Upper lobe of left lung (tissue), 6 donors: ENCODE measurements at regions not wholly inside any gene's neighbourhood (a gene's known extent, or its start where the extent isn't known, plus 50 kb on each side); places are given as distances from the start of the nearest gene placed in this dataset.
A peak's percentile ranks its signal among the peaks of the same experiment; 100 is the strongest.

ENCODE experiments used
- ATAC-seq, 2 donors: fragments of 200-7000 bp; cut with Tn5 transposase; one replicate each; pipeline ENCODE4 v1.9.1; 2022; ENCODE audit warnings: mild to moderate bottlenecking in 2 of 2, moderate library complexity in 2 of 2; ENCODE audit not compliant: low FRiP score in 2 of 2
- DNase-seq, 2 donors: peaks; one replicate each; pipeline ENCODE4 v3.0.0-alpha.2; 2019 to 2020
- H3K27ac ChIP-seq, 4 donors: fragments of 200-600 bp; sonication (generic); one replicate each; pipeline ENCODE4 v1.5.1; 2016 to 2019
- H3K27me3 ChIP-seq, 4 donors: fragments of 200-600 bp; sonication (generic); one replicate each; pipeline ENCODE4 v1.5.1; 2017 to 2019
- H3K36me3 ChIP-seq, 4 donors: fragments of 200-600 bp; sonication (generic); one replicate each; pipeline ENCODE4 v1.5.1; 2016 to 2019
- H3K4me1 ChIP-seq, 4 donors: fragments of 200-600 bp; sonication (generic); one replicate each; pipeline ENCODE4 v1.5.1; 2018 to 2019
- H3K4me3 ChIP-seq, 4 donors: fragments of 200-600 bp; sonication (generic); one replicate each; pipeline ENCODE4 v1.5.1; 2017 to 2019; ENCODE audit warnings: mild to moderate bottlenecking in 2 of 4, moderate library complexity in 1 of 4
- H3K9me3 ChIP-seq, 4 donors: fragments of 200-600 bp; sonication (generic); one replicate each; pipeline ENCODE4 v1.5.1; 2018 to 2019
- EP300 ChIP-seq, 4 donors: sonication (generic); formaldehyde crosslinking; IDR thresholded peaks; one replicate each; pipeline ENCODE4 v1.5.1; 2017; ENCODE audit warnings: antibody characterized with exemption in 4 of 4, control low read depth in 2 of 4
- POLR2A ChIP-seq, 4 donors: fragments of 450-650 bp; IDR thresholded peaks; one replicate each; pipeline ENCODE4 v1.5.1; 2016 to 2017; ENCODE audit warnings: antibody characterized with exemption in 4 of 4, mild to moderate bottlenecking in 2 of 4
- POLR2AphosphoS5 ChIP-seq, 2 donors: sonication (generic); formaldehyde crosslinking; IDR thresholded peaks; one replicate each; pipeline ENCODE4 v1.5.1; 2017; ENCODE audit warnings: antibody characterized with exemption in 2 of 2
- WGBS, 2 donors: methylation state at CpG; one replicate each; pipeline ENCODE4 v1.1.5; 2017 to 2018; 5-methylcytosine and 5-hydroxymethylcytosine counted together
- TF ChIP-seq, protein P1 (sequence below), 6 experiments: fragments of 450-650 bp in 4 of 6; fragments of 200-600 bp in 2 of 6; sonication (generic) in 2 of 6; IDR thresholded peaks; one replicate each; pipeline ENCODE4 v1.5.1; 2016 to 2019; ENCODE audit warnings: antibody characterized with exemption in 6 of 6
- donor health status: DM: no; HTN: no; CAD: no; lungs with moderate emphysema.
- donor health status: DM: no; HTN: yes; CAD: no; lungs with severe emphysema.

GRCh38 chr6:53974941-53975340 is 136.3 kb upstream of the MLIP start:
- no peak for ATAC-seq
- H3K27ac ChIP-seq: no peak overlapping the region

DNA sequence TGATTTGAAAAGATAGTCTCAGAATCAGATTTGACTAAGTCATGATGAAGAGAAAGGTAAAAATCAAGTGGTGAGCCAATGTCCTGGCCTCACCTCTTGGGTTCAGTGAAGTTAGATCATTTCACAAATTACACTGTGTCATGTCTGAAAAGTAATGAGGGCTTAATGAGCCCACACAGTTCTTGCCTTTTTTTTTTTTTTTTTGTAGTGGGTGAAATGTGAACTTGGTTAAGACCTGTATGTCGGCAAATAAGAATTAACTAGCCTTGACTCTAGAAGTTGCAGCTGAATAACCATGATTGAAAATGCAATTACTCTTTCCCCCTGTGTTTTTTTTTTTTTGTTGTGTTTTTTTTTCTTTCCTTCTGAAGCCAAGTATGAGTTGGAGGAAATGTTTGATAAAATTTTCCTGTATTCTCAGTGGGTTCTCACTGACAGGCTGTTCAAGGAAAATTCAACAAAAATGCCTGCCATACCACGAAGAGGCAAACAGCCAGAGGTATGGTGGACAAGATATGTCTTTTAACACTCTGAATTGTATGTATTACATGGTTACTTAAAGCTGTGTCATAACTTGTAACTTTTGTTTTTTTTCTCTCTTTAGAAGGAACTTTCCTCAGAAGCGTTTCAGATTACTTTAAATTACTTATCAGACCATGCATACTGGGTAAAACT is 135.2 kb upstream of the MLIP start:
- ATAC-seq: no peak
- Histone ChIP-seq H3K27ac (no peak overlapping the region), H3K4me3 (no peak overlapping the region)

More at GRCh38 chr6:53974941-53975340, 136.3 kb upstream of the MLIP start:
- Histone ChIP-seq H3K27me3 (no peaks in the 10 kb centered on the region), H3K4me3 (no peak overlapping the region), H3K9me3 (no peaks in the 10 kb centered on the region), H3K36me3 (no peaks in the 10 kb centered on the region), H3K4me1 (no peaks in the 10 kb centered on the region)
- TF ChIP-seq POLR2AphosphoS5 (IDR thresholded peaks at IDR 0.05) (no peak), POLR2A (IDR thresholded peaks at IDR 0.05) (no peak), EP300 (IDR thresholded peaks at IDR 0.05) (no peak)
- TF ChIP-seq, protein P1, sequence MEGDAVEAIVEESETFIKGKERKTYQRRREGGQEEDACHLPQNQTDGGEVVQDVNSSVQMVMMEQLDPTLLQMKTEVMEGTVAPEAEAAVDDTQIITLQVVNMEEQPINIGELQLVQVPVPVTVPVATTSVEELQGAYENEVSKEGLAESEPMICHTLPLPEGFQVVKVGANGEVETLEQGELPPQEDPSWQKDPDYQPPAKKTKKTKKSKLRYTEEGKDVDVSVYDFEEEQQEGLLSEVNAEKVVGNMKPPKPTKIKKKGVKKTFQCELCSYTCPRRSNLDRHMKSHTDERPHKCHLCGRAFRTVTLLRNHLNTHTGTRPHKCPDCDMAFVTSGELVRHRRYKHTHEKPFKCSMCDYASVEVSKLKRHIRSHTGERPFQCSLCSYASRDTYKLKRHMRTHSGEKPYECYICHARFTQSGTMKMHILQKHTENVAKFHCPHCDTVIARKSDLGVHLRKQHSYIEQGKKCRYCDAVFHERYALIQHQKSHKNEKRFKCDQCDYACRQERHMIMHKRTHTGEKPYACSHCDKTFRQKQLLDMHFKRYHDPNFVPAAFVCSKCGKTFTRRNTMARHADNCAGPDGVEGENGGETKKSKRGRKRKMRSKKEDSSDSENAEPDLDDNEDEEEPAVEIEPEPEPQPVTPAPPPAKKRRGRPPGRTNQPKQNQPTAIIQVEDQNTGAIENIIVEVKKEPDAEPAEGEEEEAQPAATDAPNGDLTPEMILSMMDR (IDR thresholded peaks at IDR 0.05): no peak
- DNase-seq: no peak

GRCh38 chr6:53977551-53977950 is 133.7 kb upstream of the MLIP start:
- Histone ChIP-seq H3K27me3 (no peaks in the 10 kb centered on the region), H3K27ac (no peak overlapping the region), H3K36me3 (no peaks in the 10 kb centered on the region), H3K9me3 (no peaks in the 10 kb centered on the region), H3K4me1 (no peaks in the 10 kb centered on the region), H3K4me3 (no peak overlapping the region)
- 72 to 91% methylated on average over 1 of the region's 1 CpG for WGBS, 2 donors
- DNase-seq: no peak
- ATAC-seq: no peak
- TF ChIP-seq POLR2A (IDR thresholded peaks at IDR 0.05): no peak

More for the DNA sequence above, 135.2 kb upstream of the MLIP start:
- TF ChIP-seq, protein P1 (IDR thresholded peaks at IDR 0.05): no peak
- TF ChIP-seq POLR2AphosphoS5 (IDR thresholded peaks at IDR 0.05) (no peak), EP300 (IDR thresholded peaks at IDR 0.05) (no peak), POLR2A (IDR thresholded peaks at IDR 0.05) (no peak)
- DNase-seq: no peak
- 62 to 75% methylated on average over 3 of the region's 3 CpGs for WGBS, 2 donors
- Histone ChIP-seq H3K36me3 (no peaks in the 10 kb centered on the region), H3K27me3 (no peaks in the 10 kb centered on the region), H3K4me1 (no peaks in the 10 kb centered on the region), H3K9me3 (no peaks in the 10 kb centered on the region)

DNA sequence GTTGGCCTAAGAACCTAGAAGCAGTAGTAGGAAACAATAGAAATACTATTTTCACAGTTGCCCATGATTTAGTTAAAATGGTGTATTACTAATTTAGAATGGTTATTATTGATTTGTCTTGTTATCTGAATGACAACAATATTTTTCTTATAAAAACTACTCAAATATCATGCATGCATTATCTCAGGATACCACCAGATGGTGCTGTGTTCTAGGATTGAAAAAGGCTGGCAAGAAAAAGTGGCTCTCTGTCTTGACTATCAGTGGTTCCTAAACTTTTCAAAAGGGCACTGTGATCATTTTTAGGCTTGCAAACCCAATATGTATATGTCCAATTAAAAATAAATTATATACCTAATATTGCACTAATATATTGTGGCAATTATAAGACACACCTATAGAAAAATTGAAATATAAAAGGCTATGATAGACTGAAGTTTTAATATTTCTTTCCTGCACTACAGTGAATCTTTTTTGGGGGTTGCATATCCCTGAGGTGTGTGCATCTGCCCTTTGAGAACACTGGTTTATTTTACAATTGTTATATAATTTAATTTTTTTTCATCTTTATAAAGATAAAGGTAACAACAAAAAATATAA is 131.7 kb upstream of the MLIP start:
- H3K36me3 ChIP-seq: no peaks in the 10 kb centered on the region
- no peak for TF ChIP-seq EP300 (IDR thresholded peaks at IDR 0.05)
- TF ChIP-seq, protein P1 (IDR thresholded peaks at IDR 0.05): peak; percentile 29 to 68 (median 58)
- no peak overlapping the region for H3K27ac ChIP-seq
- DNase-seq: no peak
- no peaks in the 10 kb centered on the region for H3K4me1 ChIP-seq
- ATAC-seq: peak in 1 of 2 donors; percentile 52
- H3K27me3 ChIP-seq: no peaks in the 10 kb centered on the region
- H3K4me3 ChIP-seq: no peak overlapping the region
- no peaks in the 10 kb centered on the region for H3K9me3 ChIP-seq

- Histone ChIP-seq H3K36me3 (no peaks in the 10 kb centered on the region), H3K4me1 (no peaks in the 10 kb centered on the region), H3K27ac (no peak overlapping the region), H3K27me3 (no peaks in the 10 kb centered on the region), H3K4me3 (no peak overlapping the region), H3K9me3 (no peaks in the 10 kb centered on the region)
- ATAC-seq (no peak), DNase-seq (no peak)
- 76 to 77% methylated on average over 4 of the region's 4 CpGs for WGBS, 2 donors
- TF ChIP-seq, protein P1 (IDR thresholded peaks at IDR 0.05): no peak
- TF ChIP-seq EP300 (IDR thresholded peaks at IDR 0.05) (no peak), POLR2AphosphoS5 (IDR thresholded peaks at IDR 0.05) (no peak), POLR2A (IDR thresholded peaks at IDR 0.05) (no peak)
Observed at GRCh38 chr6:53982366-53983050, 128.7 kb upstream of the MLIP start.
